Esophagus muscularis mucosa (tissue), 3 donors: ENCODE measurements at regions not wholly inside any gene's neighbourhood (a gene's known extent, or its start where the extent isn't known, plus 50 kb on each side); places are given as distances from the start of the nearest gene placed in this dataset.

Experiments used
- CTCF ChIP-seq, 3 experiments: fragments of 200-600 bp in 2 of 3; fragments of 450-650 bp in 1 of 3; sonication (generic) in 2 of 3; IDR thresholded peaks; one replicate each; pipeline ENCODE4 v1.5.1; 2017 to 2019; ENCODE audit warnings: antibody characterized with exemption in 3 of 3, mild to moderate bottlenecking in 2 of 3, moderate library complexity in 1 of 3
- EP300 ChIP-seq: sonication (generic); formaldehyde crosslinking; IDR thresholded peaks from one replicate; pipeline ENCODE4 v1.6.1; 2017; ENCODE audit warnings: antibody characterized with exemption

GRCh38 chr16:5582529-5582928, 484.9 kb upstream of the EEF2KMT start:
- TF ChIP-seq EP300 = no peak
- TF ChIP-seq CTCF (IDR thresholded peaks at IDR 0.05) = no peak
